Activated CD4-positive, alpha-beta T cell treated with anti-CD3 and anti-CD28 coated beads for 4 hours (primary cell): ENCODE measurements at regions not wholly inside any gene's neighbourhood (a gene's known extent, or its start where the extent isn't known, plus 50 kb on each side); places are given as distances from the start of the nearest gene placed in this dataset.

ENCODE experiments used
- DNase-seq, 2 donors: peaks; one replicate each; pipeline ENCODE4 v3.0.0-alpha.2; 2020

DNA sequence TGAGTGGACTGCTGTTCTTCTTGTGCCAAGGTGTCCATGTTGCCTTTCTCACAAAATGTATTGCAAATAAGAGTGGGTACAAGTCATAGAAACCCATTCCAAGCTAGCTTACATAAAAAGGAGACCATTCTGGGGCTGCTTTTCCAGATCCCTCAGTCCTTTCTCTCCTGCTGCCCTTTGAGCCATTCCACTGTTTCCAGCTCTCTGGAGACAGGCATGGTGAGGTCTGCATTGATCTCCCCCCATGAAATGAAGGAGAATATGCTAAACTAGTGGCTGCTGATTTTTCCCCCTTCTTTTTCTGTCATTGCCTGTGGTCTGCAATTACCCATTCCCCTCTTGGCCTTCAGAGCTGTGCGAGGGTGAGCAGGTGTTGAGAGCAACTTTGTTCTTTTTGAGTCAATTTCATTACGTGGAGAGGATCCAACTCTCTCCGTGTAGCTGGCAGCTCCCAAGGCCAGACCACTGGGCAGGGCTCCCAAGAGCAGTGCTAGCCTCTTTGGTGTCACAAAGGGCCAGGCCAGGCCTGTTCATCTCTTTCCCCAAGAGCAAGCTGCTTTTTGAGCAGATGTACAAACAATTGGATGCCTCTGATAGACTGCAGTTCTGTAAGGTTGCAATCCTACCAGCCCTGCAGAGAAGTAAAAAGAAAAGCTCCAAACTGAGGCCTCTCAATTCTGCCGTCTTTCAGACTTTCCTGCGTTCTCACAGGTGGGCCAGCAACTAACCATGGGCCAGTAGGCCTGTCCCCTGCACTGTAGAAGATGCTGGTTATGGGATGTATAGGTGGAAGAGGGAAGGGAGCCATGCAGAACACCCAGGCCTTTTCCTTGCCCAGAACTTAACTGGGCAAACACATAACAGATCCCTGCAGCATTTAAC, 96.1 kb upstream of the ARMC2 start:
- no peak for DNase-seq

DNA sequence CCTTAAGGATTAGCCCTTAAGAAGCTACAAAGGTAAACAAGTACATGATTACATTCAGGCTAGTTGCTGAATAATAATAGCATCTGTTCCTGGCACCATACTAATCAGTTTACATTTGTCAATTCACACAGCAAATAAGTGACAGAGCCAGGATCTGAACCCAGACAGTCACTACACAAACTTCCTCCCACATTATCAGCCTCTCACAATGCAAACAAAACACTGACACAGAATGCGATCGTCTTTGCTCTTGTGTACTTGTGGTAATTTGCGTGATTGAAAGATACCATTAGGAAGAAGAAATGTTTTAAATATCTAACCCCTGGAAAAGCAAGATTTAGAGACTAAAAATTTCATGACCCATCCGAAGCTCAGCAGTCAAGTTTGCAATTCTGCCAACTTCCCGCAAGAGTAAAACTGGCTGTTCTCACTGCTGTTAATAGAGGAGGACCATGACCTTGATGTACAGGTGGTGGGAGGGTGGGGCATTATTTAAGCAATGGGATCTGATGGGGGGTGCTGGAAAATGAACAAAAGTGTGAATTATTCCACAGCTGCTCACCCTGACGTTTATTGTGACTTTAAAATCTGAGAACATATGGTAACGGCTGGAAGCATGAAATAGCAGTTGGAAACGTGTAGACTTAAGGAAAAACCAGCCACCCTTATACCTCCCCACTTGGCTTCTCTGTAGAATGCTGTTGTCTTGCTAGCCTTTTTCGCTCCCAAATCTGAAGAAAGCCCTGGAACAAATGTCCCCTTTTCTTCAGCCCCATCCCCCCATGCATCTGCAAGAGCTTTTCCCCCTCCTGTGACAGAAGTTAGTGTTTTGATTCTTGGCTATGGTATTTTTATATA, 95.3 kb upstream of the ARMC2 start:
- no peak for DNase-seq

DNA sequence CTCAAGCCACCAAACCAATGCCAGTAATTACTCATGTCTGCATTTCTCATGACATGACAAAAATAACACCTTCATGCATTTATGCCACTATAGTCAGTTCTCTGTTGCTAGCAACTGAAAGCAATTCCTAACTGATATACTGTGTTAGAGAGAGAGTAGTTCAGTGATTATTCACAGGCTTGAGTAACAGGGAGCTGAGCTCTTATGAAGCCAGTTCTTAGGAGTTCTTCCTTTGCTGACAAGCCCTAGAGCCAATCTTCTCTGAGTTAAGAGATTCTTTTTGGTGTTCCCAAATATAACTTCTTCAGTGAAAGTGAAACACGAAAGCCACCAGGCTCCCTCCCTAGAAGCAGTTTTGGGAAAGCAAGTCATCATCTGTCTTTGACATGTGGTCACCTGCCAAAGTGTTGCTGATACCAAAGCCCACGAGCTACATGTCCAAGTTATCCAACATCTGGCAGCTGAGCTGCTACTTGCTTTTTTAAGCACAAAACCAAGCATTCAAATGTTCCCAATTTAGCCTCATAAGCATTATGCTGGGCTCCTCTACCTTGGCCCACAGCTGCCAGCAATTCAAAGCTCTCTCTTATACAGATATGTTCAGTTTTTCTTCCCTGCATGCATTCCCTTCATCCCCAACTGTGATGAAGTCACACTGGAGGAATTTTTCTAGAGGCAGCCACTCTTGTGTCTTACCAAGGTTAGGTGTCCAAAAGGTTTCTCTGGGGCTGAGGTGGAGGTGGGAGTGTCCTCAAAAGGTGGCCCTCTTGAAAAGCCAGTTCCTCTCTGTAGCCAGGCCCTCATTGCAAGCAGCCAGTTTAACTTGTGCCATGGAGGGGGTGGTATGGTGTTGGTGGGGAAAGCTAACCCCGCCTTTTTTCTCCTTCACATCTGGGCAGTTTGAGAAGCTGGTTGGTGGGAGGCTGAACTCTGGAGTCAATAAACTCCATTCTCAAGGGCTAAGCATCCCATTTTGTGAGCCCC, 92.7 kb upstream of the ARMC2 start:
- no peak for DNase-seq

DNA sequence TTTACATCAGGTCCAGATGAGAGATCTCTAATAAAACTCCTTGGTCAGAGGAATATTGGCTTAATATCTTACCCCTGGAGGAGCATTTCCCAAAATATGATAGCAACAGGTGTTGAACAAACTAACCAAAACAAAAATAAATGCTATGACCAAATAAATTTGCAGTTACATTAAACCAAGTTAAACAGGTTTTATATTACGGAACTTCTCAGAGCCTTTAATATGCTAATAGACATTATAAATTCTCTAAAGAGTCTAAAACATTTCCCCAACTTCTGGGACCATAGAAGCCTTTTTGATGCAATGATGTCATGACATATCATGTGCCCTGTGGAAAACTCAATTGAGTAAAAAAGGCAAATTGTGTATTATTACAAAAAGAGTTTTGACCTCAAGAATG, 90.9 kb upstream of the ARMC2 start:
- no peak for DNase-seq

DNA sequence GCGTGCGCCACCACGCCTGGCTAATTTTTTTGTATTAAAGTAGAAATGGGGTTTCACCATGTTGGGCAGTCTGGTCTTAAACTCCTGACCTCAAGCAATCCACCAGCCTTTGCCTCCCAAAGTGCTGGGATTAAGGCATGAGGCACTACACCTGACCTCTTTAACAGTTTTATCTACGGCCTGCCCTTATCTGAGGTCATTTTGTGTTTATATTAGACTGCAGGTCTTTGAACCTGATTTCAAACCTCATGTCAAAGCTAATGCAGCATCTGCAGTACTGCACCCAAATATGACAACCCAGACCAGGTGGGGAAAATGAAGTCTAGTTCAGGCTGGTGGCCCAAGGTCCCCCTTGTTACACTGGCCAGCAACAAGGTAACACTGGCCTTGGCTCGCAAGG, 89.3 kb upstream of the ARMC2 start:
- no peak for DNase-seq

DNA sequence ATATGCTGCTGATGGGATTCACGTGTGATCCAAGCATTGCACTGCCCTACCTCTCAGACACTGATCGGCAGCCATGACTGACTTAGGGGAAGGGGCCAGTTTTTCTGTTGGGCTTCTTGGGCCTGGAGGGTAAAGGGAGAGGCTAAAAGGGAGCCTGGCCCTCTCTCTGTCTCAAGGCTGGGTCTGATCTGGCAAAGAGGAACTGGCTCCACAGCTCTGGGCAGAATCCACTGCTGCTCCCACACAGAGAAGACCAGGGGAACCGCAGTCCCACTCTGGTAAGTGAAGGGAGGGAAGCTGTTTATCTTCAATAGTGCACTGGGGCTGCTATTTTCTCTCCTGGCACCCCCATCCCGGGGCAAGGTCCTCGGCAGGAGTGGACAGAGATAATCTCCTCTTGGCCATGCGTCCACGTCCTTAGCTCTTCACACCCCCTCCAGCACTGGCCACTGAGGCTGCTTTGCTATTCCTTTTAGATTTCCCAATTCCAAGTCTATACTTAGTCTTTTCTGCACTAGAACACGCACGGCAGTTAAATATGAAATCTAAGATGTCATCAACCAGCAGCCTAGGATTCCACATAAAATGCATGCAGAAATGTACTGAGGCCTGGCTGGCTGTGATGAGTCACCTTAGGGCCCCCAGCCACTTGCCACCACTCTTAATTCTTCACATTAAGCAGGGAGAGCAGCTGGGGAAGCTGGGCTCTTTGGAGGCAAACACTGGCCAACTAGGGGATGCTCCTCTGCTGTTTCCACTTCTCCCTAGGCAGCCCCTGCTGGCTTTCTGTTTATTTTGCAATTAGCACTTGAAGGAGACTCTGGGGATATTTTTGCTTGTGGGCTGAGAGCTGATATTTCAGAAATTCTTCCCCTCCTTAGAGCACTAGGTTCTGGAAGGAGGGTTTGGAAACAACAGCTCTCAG, 87.8 kb upstream of the ARMC2 start:
- no peak for DNase-seq

DNA sequence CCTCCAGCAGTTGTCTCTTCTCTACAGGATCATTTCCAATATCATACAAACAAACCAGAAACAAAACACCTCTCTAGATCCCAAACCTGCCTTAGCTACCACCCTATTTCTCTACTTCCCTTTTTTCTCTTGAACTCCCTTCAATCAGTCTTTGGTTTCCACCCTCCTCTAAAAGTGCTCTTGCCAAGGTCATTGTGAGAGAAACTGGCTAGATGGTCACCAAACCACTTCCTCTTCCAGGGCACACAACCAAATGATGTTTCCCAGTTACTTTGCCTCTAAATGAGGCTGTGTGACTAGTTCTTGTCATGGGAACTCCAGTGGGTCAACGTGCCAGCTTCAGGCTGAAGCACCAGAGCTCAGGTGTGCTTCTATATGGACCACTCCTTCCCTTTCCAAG, 85.8 kb upstream of the ARMC2 start:
- no peak for DNase-seq

DNA sequence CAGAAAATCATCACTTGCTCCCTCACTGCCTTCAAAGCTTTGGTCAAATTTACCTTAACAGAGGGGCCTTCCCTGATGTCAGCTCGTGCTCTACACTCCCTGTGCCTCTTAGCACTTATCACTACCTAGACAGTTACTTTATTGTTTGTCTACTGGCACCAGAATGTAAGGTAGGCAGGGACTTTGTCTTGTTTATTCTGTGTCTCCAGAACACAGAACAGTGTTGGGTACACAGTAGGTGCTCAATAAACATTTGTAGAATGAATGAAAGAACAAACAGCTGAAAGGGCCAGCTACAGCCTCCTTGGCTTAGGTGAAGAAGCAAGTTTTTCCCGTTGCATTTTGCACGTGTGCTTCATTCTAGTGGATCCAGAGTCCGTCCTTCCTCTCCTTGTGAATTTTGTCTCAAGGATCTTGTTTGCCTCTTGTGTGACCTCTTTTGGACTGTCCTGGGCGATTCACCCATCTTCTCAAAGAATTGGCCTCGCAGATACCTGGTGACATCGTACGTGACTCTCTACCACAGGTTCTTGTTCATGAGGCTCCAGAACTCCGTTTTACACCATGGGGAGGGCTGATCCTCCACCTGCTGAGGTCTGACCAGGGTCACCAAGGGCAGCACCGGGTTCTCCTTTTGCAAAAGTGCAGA, 84.2 kb upstream of the ARMC2 start:
- no peak for DNase-seq

DNA sequence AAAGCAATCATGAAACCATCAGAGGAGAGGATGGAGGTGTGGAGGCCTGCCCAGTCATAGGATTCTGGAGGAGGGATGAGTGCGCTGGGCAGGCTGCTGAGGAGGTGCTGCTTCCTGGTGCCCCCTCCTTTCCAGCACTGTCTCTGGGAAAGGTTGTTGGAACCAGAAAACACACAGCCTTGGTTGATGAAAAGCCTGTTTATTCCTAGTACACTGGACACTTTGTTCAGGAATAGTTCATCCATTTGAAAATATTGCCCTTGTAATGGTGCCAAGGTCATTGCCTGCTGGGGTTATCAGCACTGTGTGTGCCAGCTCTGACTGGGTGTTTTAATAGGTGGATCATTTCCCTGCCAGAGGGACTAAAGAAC, 83.7 kb upstream of the ARMC2 start:
- DNase-seq: no peak

DNA sequence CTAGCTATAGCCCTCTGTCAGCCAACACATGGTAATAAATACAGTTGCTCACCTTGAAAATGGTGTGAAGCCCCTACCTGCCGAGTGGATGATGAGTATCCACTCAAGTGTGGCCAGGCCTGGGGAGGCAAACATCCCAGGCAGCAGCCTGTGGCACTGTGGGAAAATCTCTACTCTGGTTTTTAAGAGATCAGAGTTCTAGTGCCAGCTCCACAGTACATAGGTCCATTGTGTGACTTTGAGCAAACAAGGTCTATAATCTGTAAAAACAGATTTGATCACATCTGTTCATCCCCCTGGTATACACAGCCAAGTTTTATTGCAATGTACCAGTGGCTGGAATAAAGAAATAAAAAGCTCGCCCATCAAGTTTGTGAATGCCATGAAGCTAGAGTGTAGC, 82.7 kb upstream of the ARMC2 start:
- no peak for DNase-seq

DNA sequence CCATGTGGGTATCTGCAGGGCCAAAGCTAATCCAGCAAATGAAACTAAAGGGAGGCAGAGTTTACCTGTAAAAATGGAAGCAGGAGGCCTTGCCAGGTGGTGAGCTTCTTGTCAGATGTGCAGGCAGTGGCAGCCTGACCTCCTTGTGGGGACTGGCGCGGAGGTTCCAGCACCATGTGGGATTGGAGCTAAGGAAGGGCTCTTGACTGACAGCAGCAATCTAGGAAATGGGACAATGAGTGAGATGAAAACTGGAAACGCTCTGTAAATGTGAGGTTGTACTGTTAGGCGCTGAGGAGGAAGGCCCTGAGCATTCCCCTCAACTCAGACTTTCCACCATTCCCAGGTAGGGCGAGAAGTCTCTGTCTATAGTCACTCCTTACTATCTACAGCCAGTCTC, 81.8 kb upstream of the ARMC2 start:
- DNase-seq: no peak

DNA sequence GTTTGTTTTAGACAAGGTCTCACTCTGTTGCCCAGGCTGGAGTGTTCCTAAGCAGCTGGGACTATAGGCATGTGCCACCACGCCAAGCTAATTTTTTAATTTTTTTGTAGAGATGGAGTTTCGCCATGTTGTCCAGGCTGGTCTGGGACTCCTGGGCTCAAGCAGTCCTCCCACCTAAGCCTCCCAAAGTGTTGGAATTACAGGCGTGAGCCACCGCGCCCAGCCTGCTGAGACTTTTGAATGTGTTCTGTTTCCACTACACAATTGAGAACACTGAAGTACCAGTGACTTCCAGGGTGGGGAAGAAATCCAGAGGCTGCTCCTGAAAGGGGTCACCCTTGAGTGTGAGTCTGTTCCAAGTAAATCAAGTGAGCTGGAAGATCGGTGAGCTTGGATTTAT, 81.3 kb upstream of the ARMC2 start:
- DNase-seq: no peak

DNA sequence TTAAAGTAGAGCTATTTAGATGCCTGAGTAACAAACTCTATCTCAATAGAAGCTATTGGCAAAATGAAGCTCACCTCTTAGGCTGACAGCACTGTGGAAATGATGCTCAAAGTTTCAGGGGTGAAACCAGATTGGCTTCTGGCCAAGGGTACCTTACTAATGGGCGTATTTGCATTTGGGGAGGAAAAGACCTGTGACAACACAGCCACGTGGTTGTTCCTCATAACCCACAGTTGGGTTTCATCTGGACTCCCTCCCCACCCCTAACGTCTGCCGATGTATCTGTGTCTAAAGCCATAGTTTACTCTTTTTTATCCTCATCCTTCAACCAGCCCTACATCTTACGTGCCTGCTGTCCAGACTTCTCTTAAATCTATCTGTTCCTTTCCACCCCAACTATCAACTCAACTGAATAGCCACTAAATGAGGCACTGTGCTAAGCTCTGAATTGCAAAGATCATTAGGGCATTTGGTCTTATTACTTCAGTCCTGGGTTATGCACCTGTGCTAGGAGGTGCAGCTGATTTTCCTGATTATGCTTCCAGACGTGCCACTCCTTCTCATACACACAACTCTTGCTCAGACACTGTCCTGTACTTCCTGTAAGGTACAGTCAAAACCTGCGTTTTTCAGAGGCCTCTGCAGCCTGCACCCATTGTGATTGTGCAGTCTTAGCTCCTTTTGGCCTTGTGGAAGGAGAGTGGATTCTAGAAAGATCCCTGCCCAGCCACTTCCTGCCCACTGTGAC, 80.6 kb upstream of the ARMC2 start:
- no peak for DNase-seq

DNA sequence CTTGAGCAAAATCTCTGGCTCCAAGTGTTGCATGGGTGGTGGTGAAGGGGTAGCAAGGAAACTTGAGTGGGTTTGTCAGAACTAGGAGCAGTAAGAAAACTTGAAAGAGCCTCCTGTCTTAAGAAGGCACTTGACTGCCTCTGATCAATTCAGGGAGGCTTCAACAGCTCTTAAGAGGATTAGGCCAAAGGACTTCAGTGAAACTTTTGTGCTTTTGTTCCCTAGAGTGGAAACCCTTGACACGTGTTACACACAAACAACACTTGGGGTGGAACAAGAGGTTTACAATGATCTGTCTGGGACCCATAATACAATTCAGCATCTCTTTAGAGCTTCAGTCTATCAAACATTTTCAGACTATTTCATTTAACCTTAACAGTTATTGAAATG, 80.1 kb upstream of the ARMC2 start:
- DNase-seq: no peak

DNA sequence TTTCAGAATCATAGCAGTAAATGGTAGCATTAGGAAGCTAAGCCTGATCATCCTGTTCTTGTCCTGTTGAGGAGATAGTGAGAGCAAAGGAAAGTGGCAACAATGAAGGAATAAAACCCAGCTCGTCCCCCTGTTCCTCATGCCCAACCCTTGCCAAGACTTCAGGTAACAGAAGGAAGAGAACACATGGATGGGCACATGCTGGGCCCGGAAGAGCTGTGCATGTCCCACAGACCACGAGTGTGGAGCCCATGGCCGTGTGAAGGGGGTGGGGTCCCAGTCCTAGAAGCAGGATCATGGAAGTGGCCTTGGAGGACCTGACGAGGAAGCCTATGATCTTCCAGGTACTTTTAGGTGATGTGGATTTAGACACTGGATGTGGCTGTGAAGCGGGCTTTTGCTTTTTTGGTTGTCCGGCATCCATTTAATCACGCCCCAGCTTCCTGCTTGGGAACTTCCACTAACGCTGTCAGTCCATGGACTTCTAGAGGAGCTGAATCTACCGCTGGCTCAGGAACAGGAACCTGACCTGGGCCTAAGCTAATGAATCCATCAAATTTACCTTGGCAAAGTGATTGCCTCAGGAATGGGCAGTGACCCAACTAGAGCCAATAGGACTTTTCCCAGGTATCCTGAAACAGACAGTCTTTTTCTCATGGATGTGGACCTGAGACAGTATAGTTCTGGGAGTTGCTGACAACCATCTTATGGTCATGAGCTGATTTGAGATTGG, 79.3 kb upstream of the ARMC2 start:
- no peak for DNase-seq

DNA sequence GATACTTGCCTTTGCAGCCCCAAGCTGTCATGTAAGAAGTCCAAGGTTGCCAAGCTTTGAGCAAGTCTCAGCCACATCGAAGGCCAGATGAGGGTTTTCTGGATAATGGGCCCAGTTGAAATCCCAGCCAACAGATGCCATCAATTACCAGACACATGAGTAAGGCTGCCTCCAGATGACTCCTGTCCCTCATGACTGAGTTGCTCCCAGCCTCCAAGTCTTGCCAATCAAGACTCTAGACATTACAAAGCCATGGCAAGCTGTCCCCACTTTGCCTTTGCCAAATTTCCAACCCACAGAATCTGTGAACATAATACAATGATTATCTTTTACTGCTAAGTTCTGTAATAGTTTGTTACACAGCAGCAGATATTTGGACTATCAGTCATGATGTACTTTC, 76.8 kb upstream of the ARMC2 start:
- DNase-seq: no peak

DNA sequence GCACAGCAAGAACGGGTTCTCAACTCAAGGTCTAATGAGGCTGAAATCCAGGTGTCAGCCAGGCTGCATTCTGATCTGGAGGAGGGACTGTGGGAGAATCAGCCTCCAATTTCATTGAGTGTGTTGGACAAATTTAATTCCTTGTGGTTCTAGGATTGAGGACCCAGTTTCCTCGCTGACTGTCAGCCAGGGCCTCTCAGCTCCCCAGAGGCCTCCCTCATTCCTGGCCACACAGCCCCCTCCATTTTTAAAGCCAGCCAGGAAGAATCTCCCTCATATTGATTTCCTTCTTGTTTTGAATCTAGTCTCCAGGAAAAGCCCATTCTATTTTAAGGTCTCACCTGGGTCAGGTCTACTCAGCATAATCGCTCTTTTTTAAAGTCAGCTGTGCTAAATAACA, 73.7 kb upstream of the ARMC2 start:
- DNase-seq: no peak

DNA sequence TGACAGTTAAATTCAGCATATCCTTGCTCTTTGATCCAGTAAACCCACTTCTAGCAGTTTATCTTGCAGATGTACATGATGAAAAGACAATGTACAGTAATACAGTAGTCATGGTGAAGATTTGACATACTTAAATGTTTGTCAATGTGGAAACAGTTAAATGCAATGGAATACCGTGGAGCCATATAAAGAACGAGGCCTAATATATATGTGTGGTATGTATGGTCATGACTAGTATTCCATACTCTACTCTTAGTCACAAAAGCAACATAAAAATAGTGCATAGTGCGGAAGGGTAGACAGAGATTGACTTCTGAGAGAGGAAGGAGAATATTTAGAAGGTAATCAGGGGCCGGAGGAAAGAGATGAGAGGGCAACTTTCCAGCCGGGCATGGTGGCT, 70.7 kb upstream of the ARMC2 start:
- DNase-seq: no peak

DNA sequence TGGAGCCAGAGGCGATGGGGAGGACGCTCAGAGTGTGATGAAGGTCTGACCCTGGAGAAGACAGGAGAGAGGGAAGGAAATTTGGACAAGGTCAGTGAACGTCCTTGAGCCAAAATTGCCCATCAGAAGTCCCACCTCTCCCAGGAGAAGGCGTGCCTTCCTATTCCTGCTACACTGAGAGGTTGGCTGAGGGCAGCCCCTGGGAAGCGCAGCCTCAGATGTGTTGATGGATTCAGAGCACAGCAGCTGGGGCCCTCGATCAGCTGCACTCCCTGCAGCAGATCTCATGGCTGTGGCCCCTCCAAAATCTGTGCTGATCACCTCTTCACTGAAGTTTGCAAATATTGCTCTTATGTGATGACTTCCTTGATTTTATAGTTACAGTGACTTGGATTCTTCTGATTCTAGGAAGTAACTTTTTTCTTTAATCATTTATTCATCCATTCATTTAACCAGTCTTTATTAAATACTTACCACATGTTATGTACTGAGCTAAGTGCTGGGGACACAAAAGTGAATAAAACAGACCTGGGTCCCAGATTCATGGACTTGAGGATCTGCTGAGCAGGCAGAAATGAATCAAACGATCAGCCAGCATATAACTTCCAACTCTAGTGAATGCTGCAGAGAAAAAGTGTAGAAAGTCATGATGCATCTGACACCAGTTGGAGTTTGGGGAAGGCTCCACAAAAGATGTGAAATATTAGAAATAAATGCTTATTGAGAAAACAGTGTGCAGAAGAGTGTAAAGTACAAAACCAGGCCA, 69.6 kb upstream of the ARMC2 start:
- no peak for DNase-seq
